Right kidney (tissue), 1 donor: ENCODE measurements at regions not wholly inside any gene's neighbourhood (a gene's known extent, or its start where the extent isn't known, plus 50 kb on each side); places are given as distances from the start of the nearest gene placed in this dataset.
A peak's percentile ranks its signal among the peaks of the same experiment; 100 is the strongest.

Experiments used
- DNase-seq: peaks from one replicate; pipeline ENCODE4 v3.0.0-alpha.2; 2016

DNA sequence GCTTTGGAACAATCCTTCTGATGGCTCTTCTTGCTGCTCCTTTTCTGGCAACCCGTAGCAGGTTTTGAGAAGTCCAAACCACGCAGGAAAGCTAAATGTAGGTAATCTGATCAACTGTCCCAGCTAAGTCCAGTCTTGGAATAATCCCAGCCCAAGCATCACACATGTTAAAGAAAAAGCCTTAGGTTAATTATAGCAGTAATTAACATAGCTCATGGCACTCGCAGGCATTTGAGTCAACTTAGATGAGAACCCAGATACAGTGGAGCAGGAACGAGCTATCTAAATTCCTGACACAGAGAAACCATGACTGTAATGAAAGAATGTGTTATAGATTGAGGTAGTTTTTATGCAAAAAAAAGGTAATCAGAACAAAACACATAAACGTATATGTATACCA, 844.8 kb downstream of the CDH9 start:
- DNase-seq = no peak

DNA sequence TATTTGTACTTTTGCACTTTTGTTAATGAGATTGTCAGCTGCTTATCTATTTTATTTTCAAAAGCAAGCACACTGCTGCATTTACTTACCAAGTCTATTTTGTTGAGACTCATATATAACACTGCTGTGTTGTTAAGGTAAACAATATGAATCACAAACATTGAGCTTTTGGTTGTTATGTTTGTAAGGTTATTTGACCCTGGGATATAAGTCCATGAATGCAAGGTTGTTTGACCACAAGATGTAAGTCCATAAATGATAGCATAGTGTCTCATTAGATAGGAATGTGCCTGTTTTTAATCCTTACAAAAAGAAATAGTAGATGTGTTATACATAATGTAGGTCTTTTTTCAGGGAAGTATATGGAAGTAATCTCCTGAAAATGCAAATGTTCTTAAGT, 845.9 kb downstream of the CDH9 start:
- no peak for DNase-seq

DNA sequence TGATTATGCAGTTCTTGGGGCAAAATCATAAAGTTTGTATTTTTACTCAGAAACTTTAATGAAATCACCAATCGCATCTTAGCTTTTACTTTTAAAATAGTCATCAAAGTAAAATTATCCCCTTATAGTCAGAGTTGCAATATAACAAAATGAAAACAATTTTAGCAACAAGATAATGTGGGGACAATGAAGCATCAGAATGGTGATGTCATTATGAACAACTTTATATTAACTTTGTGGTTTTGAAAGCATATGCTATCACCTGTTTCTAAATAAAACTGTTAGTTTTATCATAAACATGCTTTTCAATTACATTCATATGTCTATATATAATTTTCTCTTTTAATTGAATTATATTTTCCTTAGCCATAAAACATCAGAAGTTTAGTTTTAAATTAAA, 856.8 kb downstream of the CDH9 start:
- DNase-seq = no peak

DNA sequence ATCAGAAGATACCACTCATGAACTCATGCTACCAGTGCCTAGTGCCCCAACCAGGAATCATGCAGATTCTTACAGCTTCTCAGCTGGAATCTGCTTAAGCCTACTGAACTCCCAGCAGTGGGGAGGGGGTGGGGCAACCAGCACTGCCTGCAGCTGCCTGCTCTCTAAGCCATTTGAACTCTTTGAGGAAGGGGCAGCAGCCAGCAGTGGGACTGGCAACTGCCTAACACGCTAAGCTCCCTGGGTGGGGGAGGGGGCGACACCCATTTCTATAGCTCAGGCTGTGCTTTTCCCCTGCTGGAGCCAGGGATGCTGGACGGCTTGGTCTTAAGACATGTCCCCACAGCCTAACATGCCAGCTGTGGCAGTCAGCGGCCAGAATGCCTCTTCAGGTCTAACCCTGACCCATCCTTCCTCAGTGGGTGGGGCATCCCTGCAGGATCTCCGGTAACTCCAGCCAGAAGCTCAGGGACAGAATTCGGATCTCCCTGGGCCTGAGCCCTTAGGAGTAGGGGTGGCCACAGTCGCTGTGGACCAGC, 889.7 kb downstream of the CDH9 start:
- no peak for DNase-seq

DNA sequence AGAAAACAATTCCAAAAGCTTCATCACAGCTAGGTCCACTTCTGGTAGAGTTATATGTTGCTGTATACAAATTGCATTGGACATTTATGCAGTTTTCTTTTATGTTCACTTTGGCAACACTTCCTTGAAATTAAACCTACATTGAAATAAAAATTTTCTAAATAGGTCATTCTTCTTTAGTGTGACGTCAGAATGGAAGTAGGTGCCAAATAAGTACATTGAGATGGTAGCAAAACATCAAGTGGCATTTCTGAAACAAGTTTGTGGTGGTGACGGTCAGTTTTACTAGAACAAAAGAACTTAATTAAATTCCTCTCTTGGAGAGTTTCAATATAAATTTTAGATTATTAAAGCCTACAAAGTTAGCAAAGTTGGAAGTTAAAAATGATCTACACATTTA, 895.1 kb downstream of the CDH9 start:
- DNase-seq = no peak

DNA sequence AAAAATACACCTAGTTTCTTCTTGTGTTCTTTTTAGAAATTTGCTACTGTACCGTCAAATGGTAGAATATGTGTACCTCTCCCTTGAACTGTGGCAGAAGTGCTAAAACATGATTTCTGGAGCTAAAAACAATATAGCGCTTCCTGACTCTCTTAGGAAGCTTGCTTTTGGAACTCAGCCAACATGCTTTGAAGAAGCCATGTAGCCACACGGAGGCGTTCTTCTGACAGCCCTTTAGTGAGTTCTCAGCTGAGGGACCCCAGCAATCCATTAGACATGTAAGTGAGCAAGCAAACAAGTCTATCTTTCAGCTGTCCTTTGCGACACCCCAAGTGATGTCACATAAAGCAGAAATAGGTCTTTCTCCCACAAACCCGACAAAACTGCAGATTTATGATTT, 917.0 kb downstream of the CDH9 start:
- DNase-seq = peak; percentile 0

DNA sequence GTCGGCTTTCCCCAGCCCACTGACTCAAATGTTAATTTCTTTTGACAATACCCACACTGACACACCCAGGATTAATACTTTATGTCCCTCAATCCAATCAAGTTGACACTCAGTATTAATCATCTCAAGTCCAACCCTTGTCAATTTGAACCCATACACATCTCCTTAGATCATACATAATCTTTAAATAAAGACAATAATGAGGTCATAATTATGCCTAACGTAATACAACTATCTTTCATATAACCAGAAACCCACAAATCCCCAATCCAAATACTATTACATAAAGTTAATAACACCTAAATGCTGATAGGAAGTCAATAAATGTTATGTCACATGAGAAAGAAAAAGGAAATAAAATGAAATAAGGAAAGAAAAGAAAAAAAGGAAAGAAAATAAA, 934.2 kb downstream of the CDH9 start:
- no peak for DNase-seq

DNA sequence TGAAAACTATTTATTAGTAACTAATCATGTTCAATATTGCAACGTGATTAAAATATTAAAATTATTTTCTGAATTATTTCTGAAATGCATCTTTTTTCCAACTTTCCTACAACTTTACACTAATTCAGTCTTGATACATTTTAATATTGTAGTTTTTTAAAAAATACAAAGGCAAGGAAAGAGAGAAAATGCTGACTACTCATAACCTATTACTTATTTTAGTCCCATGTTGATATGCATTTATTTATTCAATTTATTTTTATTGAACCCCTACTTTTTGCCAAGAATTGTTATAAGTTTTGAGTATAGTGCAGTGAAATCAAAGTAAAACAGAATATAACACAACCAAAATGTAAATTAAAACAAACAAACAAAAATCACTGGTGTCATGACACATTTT, 978.2 kb downstream of the CDH9 start:
- no peak for DNase-seq

DNA sequence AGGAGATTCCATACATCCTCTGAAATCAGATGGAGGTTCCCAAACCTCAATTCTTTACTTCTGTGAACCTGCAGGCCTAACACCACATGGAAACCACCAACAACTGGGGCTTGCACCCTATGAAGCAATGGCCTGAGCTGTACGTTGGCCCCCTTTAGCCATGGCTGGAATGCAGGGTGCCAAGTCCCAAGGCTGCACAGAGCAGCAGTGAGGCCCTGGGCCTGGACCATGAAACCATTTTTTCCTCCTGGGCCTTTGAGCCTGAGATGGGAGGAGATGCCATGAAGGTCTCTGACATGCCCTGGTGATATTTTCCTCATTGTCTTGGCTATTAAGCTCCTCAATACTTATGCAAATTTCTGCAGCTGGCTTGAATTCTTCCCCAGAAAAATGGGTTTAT, 983.8 kb downstream of the CDH9 start:
- DNase-seq = no peak

DNA sequence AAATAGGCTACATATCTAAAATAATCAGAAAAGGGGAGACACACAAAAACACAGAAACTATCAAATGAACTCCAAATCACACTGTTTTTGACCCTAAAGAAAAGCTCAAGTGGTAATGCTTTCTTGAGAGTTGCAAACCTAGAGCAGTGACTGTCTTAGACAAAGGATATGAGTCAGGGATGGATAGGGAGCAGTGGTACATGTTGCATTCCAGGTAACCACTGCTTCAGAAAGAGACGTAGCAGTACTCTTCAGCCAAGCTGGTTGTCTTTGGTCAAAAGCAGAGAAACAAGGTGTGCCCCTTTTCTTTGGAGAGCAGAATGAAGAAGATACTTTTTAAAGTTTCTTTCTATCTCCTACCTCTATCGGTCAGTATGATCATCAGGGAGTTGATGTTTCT, 1003.6 kb downstream of the CDH9 start:
- DNase-seq = no peak

DNA sequence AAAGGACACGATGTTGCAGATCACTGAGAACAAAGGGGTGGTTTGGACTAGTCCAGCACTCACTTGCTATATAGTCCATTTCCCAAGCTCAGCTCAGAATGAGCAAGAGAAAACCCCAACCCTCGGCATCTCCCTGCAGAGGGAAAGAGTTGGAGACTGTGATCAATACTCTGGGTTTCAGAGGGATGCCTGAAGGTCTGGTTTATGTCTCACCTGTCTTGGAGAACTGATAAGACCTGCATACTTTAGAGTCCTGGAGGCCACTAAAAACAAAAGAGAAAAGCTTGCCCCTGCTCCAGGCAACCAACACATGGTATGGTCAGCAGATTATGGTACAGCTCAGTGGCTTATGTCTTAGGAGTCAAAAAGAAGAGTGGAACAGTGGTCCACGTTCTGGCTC, 1006.9 kb downstream of the CDH9 start:
- DNase-seq = no peak

DNA sequence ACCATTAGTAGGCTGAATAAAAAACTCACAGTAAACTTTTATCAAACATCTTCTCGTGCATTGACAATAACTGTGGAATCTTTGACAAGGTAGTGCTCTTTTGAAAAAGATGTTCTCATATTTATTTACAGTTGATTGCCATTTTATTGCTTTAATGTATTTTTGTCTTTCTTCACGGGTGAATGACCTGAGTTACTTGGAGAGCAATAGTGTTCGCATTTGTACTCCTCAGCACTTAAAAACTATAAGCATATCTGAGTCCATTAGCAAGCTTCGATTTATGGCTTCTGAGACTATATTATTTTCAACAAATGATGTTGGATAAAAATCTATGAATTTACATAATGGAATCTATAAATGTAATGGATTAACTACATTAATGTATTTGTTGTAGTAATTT, 1012.3 kb downstream of the CDH9 start:
- DNase-seq = no peak

DNA sequence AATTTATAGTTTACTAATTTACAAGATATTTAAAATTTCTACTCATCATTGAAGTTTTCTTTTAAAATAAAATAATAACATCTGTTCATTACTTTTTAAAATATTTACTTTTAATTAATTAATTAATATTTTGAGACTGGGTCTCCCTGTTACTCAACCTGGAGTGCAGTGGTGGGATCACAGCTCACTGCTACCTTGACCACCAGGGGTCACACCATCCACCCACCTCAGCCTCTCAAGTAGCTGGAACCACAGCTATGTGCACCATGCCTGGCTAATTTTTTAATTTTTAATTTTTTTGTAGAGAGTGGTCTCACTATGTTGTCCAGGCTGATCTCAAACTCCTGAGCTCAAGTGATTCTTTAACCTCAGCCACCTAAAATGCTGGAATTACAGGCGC, 1013.6 kb downstream of the CDH9 start:
- no peak for DNase-seq

DNA sequence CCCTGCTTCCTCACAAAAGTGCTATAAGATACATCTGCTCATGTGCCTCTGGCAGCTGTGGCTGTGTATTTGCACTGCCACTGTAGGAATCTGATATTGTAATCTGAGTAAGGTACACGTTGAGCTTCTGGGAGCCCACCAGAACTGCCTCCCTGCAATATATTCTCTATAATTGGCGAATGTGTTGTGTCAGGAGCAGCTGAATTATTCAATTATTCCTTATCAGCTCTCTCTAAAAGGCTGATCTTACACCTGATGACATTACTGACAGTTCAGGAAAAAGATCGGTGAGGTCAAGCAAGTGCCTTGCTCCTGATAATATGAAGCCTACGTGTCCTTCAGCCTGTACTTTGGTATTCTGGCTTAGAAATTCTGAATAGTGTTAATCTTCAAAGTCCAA, 1015.0 kb downstream of the CDH9 start:
- DNase-seq = no peak

DNA sequence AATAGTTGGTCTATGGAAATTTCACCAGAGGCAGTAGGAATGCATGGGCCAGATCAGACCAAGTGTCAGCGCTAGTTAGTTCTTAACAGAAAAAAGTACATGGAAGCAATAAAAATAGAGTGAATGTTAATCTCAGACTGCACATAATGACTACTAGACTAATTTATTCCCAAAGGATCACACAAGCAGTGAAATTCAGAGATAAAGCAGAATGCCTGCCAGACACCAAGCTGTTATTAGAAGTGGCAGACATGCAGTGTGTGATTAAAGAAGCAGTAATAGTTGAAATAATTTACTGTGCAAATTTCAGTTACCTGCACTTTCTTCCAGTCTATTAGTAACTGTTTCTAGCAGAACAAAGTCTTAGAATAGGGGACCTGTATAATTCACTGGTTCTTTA, 1024.2 kb downstream of the CDH9 start:
- no peak for DNase-seq

DNA sequence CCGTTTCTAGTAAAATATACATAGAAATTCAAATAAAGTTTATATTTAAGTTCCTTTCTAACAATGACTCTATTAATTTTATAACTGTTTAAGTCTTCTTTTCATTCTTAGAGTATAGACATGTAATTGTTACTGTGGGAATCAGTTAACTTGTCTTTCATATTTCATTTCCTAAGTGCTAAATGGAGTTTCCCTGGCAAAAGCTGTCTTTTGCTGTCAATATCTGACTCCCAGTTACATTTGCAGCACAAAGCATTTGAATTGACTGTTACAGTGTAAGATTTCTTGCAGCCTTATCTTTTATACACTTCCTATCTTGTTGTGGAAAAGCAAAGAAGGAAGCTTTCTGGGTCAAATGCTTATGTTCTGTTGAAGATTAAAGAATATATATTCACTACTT, 1026.3 kb downstream of the CDH9 start:
- DNase-seq = no peak

DNA sequence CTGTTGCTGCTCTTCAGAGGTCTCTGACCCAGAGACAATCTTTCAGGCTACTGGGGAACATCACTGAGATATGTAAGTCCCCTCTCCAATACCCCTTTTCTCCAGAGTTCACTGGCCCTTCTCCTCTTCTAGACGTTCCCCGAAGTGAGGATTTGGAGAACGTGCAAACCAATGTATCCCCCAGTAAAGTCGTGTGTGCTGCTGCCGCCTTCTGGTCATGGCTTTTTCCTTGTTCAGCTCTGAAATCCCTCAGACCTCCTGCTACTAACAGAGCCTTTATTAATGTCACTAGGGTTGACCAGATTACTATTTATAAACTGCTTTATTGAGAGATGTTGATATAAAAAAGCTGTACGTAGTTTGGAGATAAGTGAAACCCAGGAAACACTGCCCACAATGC, 1028.6 kb downstream of the CDH9 start:
- no peak for DNase-seq

DNA sequence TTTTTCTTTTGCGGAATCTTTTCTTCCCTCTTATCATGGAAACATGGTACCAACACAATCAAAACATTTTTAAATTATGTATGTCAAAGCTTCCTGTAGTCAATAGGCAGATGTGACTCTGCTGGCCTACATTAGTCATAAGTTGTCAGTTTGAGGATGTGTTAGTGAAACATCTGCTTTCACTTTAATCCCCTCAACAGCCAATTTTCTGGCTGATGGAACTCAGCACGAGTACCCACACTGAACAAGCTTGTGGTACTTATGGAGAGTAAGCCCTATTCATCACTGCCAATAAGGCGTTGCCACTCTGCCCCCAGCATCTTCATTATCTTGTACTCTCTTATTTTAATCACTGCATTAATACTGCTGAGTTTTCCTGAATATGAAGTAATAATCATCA, 1034.4 kb downstream of the CDH9 start:
- DNase-seq = no peak

DNA sequence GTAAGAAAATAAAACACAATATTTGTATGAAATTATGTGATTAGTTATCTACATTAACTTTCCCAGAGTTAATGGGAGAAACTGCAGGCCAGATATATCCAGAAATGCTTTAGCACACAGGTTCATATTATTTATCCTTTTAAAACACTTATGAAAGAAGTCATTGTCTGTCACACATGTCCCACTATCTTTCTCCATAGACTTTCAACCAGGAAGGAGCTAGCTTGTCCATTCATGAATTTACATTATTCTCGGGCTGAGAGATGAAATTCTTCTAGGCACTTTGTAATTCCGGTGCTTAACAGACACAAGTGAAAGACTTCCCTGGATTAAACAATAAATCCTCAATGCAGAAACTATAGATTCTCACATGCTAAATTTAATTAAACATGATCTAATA, 1043.2 kb downstream of the CDH9 start:
- no peak for DNase-seq

DNA sequence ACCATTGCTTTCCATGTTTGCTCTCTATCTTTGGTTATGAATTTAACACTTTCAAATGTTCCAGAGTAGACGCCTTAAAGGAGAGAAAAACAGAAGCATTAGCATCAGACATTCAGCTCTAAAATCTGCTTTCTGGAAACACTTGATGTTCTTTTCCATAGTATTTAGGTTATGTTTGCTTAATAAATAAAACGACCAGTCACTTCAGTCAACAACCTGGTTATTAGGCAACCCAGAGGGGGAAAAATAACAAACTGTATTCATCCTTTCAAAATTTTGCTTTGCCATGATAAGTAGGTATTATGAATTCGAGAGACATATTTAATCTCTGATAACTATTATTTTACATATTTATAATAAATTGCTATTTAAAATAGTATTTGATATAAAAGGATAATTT, 1044.7 kb downstream of the CDH9 start:
- no peak for DNase-seq

DNA sequence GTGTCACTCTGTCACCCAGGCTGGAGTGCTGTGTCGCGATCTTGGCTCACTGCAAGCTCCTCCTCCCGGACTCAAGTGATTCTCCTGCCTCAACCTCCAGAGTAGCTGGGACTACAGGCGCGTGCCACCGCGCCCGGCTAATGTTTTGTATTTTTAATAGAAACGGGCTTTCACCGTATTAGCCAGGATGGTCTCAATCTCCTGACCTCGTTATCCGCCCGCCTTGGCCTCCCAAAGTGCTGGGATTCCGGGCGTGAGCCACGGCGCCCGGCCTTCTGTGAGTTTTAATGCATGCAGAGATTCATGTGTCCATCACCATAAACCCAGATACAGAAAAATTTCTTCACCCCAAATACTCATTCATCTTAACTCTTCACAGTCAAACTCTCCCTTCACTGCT, 1046.7 kb downstream of the CDH9 start:
- no peak for DNase-seq

DNA sequence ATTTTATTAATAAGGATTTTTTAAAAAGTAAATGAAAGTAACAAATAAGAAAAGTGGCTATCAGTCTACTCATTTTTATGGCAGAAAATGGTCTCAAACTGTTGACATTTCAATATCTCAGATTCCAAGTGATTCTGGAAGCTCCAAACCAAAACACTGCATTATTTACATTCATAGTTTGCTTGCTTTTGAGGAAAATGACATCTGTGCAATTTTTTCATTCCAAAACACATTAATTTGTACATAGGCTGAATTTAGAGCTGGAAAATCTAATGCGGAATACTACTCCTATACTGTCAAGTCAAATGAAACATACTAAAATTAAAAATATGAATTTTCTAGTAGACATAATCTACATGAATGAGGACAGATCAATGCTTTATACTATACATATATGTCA, 1047.6 kb downstream of the CDH9 start:
- DNase-seq = no peak

DNA sequence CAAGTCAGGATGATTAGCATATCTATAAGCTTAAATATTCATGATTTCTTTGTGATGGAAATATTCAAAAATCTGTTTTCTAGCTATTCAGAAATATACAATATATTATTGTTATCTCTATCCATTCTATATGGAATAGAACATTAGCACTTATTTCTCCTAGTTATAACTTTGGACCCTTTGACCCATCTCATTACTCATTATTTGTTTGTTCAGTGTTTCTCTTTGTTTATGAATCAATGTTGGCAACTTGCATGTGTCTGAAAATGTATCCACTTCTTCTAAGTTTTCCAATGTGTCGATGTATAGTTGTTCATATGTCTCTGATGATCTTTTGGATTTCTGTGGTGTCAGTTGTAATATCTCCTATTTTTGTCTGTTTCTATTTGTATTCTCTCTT, 1059.3 kb downstream of the CDH9 start:
- DNase-seq = no peak

DNA sequence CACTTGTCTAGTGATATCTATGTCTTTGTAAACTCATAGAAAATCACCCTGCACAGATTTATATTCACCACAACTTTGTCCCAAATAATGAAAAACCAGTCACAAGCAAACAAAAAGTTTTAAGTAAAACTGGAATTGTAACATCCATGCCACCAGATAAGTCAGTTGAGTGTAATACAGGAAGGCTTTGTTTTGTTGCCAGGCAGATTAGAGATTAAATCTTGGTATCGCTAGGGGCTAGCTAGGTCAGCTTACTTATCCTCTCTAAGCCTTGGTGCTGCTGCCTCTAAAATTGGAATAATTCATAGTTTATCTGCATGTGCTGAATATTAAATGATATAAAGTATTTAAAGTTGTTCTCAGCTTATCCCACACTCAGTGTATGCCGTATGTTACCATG, 1062.5 kb downstream of the CDH9 start:
- DNase-seq = no peak

DNA sequence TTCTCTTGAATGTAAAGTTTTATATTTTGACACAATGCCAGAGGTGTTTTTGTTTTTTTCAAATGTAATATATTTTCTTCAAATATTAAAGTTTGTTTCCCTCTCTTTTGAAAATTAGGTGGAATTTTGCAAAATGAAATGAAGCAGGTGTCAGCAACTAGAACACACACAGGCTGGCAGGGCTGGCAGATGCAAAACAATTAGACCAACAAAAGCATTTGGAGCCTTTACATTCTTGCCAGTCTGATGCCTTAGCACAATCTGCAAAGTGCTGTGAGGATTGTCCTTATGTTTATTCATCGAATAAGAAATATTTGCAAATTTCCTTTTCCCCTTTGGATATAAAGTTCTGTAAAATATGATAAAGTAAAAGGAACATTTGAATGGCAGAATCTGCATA, 1063.9 kb downstream of the CDH9 start:
- DNase-seq = no peak
